Thyroid gland (tissue), 4 donors: ENCODE measurements at regions not wholly inside any gene's neighbourhood (a gene's known extent, or its start where the extent isn't known, plus 50 kb on each side); places are given as distances from the start of the nearest gene placed in this dataset.

Source experiments
- CTCF ChIP-seq, 6 experiments: fragments of 200-600 bp in 3 of 6; fragments of 450-650 bp in 3 of 6; sonication (generic) in 3 of 6; IDR thresholded peaks; one replicate each; pipeline ENCODE4 v1.5.1; 2016 to 2019; ENCODE audit warnings: antibody characterized with exemption in 6 of 6, mild to moderate bottlenecking in 2 of 6, inconsistent platforms in 1 of 6, moderate library complexity in 1 of 6
- POLR2A ChIP-seq, 2 donors: fragments of 450-650 bp; IDR thresholded peaks; one replicate each; pipeline ENCODE4 v1.6.1; 2017; ENCODE audit warnings: antibody characterized with exemption in 2 of 2, mild to moderate bottlenecking in 2 of 2, moderate library complexity in 1 of 2

GRCh38 chr9:87813119-87813463 lies 69.6 kb upstream of the SPATA31E1 start:
- TF ChIP-seq POLR2A (IDR thresholded peaks at IDR 0.05): no peak
- no peak for TF ChIP-seq CTCF (IDR thresholded peaks at IDR 0.05)
